ENCODE measurements at regions not wholly inside any gene's neighbourhood (a gene's known extent, or its start where the extent isn't known, plus 50 kb on each side); places are given as distances from the start of the nearest gene placed in this dataset.

- TF ChIP-seq POLR2AphosphoS5 (IDR thresholded peaks at IDR 0.05; ENCODE audit: borderline replicate concordance, low read depth, low read length) (no peak), EZH2 (IDR thresholded peaks at IDR 0.05) (no peak)
Observed at GRCh38 chr1:218692808-218693207, 347.7 kb downstream of the TGFB2 start.
